Naive thymus-derived CD4-positive, alpha-beta T cell (primary cell): ENCODE measurements at regions not wholly inside any gene's neighbourhood (a gene's known extent, or its start where the extent isn't known, plus 50 kb on each side); places are given as distances from the start of the nearest gene placed in this dataset.

Experiments used
- ATAC-seq: fragments of 150-1000 bp; cut with Tn5 transposase; 2 replicates; pipeline ENCODE4 v1.10.0; 2021; ENCODE audit warnings: mild to moderate bottlenecking, moderate library complexity
- CTCF ChIA-PET: fragments of 350-600 bp; sonication (Branson Sonifier 250); formaldehyde crosslinking; loops from one replicate; lab custom pipeline; 2021; ENCODE audit warnings: antibody characterized with exemption; lab: Charles Lee
- POLR2A ChIA-PET: fragments of 350-600 bp; sonication (Branson Sonifier 250); formaldehyde crosslinking; loops from one replicate; lab custom pipeline; 2021; ENCODE audit warnings: antibody characterized with exemption, inconsistent platforms; lab: Charles Lee
- DNase-seq, 9 donors: peaks; one replicate each; pipeline versions ENCODE4 v3.0.0 to v3.0.0-alpha.2; 2020 to 2022; ENCODE audit warnings: mixed read lengths in 1 of 9
- H3K27ac ChIP-seq: one replicate; pipeline ENCODE4 v1.7.0; 2013; ENCODE audit warnings: mild to moderate bottlenecking, low read depth, low read length, moderate library complexity
- H3K27me3 ChIP-seq, 2 donors: one replicate each; pipeline ENCODE4 v1.7.0; 2013; ENCODE audit warnings: low read length in 2 of 2, mild to moderate bottlenecking in 2 of 2, moderate library complexity in 2 of 2; ENCODE audit not compliant: control insufficient read depth in 2 of 2, insufficient read depth in 2 of 2
- H3K36me3 ChIP-seq, 3 experiments: 1 replicate in 2 of 3; 2 replicates in 1 of 3; pipeline ENCODE4 v1.7.0; 2013; ENCODE audit warnings: low read length in 3 of 3, mild to moderate bottlenecking in 3 of 3, moderate library complexity in 1 of 3; ENCODE audit not compliant: insufficient read depth in 3 of 3, control insufficient read depth in 2 of 3
- H3K4me1 ChIP-seq, 2 donors: one replicate each; pipeline ENCODE4 v1.7.0; 2013; ENCODE audit warnings: low read length in 2 of 2, mild to moderate bottlenecking in 2 of 2, moderate library complexity in 1 of 2; ENCODE audit not compliant: control insufficient read depth in 2 of 2, insufficient read depth in 2 of 2
- H3K4me3 ChIP-seq: 2 replicates; pipeline ENCODE4 v1.7.0; 2013; ENCODE audit warnings: mild to moderate bottlenecking, low read length
- H3K9me3 ChIP-seq, 3 experiments: 1 replicate in 2 of 3; 2 replicates in 1 of 3; pipeline ENCODE4 v1.7.0; 2013; ENCODE audit warnings: low read length in 3 of 3; ENCODE audit not compliant: control insufficient read depth in 2 of 3
- H3K27ac Mint-ChIP-seq, 9 donors: one replicate each; pipeline ENCODE4 v1.8.0; 2020 to 2022; ENCODE audit warnings: mixed read lengths in 9 of 9, mild to moderate bottlenecking in 8 of 9, moderate library complexity in 5 of 9, inconsistent platforms in 2 of 9
- H3K27me3 Mint-ChIP-seq, 5 donors: one replicate each; pipeline ENCODE4 v1.8.0; 2021 to 2022; ENCODE audit warnings: mixed read lengths in 5 of 5, mild to moderate bottlenecking in 1 of 5
- H3K36me3 Mint-ChIP-seq, 5 donors: one replicate each; pipeline ENCODE4 v1.8.0; 2020 to 2022; ENCODE audit warnings: mixed read lengths in 5 of 5, mild to moderate bottlenecking in 3 of 5, inconsistent platforms in 1 of 5
- H3K4me1 Mint-ChIP-seq, 7 donors: one replicate each; pipeline ENCODE4 v1.8.0; 2020 to 2022; ENCODE audit warnings: mixed read lengths in 7 of 7, mild to moderate bottlenecking in 3 of 7, inconsistent platforms in 1 of 7
- H3K4me3 Mint-ChIP-seq, 10 donors: one replicate each; pipeline ENCODE4 v1.8.0; 2020 to 2022; ENCODE audit warnings: mild to moderate bottlenecking in 10 of 10, mixed read lengths in 10 of 10, moderate library complexity in 6 of 10, inconsistent platforms in 2 of 10
- H3K9me3 Mint-ChIP-seq, 11 donors: one replicate each; pipeline ENCODE4 v1.8.0; 2020 to 2022; ENCODE audit warnings: mixed read lengths in 11 of 11, mild to moderate bottlenecking in 4 of 11, inconsistent platforms in 1 of 11, moderate library complexity in 1 of 11
- intact Hi-C, 2 donors: fragments of 100-400 bp; cut with micrococcal nuclease; formaldehyde crosslinking; loops; one replicate each; pipeline ENCODE4 v1.15.1; 2023

DNA sequence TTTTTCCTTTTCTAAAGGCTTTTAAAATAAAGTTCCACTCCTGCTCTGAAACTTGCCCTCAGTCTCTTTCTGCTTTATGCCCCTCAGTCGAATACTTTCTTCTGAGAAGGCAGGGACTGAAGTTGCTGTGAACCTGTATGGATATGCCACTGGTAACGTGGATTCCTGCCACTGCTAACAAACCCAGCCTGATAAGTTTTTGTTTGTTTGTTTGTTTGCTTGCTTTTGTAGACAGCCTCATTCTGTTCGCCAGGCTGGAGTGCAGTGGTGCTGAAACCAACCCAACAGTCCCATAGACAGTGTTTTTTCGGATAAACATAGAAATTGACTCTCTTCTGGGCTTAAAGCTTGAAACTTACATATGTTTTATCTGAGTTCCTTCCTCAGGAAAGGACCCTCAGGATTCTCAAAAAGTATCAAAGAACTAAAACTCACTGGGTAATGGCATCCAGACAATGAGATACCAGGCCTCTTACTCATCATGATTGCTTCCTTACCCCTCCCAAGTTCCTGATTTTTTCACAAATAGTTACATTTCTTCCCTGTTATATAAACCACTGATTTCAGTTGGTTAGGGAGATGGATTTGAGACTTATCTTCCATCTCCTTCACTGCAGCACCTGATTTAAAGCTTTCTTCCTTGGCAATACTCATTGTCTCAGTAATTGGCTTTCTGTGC is 273.6 kb downstream of the SDHAF3 start:
- intact Hi-C loops = no loop called here
- ChIA-PET CTCF (no interaction called here), POLR2A (no interaction called here)
- ATAC-seq = no peak
- H3K36me3 Mint-ChIP-seq = no peaks in the 10 kb centered on the region
- no peak overlapping the region for H3K4me3 ChIP-seq
- H3K27me3 Mint-ChIP-seq = peaks cover 0 to 9% (median 0%) of the 10 kb centered on the region in 5 donors
- no peak overlapping the region for H3K4me3 Mint-ChIP-seq
- no peaks in the 10 kb centered on the region for H3K27me3 ChIP-seq
- no peak overlapping the region for H3K27ac Mint-ChIP-seq
- peaks cover 0 to 3% (median 0%) of the 10 kb centered on the region in 11 donors for H3K9me3 Mint-ChIP-seq
- H3K36me3 ChIP-seq = no peaks in the 10 kb centered on the region
- no peaks in the 10 kb centered on the region for H3K4me1 ChIP-seq
- no peak overlapping the region for H3K27ac ChIP-seq
- DNase-seq = no peak
- no peaks in the 10 kb centered on the region for H3K4me1 Mint-ChIP-seq
- H3K9me3 ChIP-seq = no peaks in the 10 kb centered on the region

DNA sequence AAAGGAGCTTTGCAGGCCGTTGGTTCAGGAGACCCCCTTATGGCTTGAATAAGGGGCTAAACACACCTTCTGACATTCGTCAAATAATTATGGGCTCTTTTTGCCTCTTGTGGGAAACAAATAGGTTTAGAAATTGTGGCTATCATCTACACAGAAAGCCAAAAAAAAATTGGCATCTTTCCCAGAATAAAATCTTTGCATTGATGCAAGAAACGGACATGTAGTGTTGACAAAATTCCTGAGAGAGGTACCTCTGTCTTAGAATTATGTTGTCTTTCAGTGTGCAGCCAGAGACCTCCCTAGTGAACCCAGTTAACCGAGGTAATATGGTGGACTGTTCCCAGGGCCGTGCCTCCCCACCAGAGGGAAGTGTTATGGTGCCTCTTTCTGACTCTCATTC is 283.9 kb downstream of the SDHAF3 start:
- H3K27me3 Mint-ChIP-seq = peaks cover 0 to 32% (median 13%) of the 10 kb centered on the region in 5 donors
- H3K9me3 Mint-ChIP-seq = no peaks in the 10 kb centered on the region
- no peaks in the 10 kb centered on the region for H3K4me1 ChIP-seq
- H3K9me3 ChIP-seq = no peaks in the 10 kb centered on the region
- no peaks in the 10 kb centered on the region for H3K36me3 ChIP-seq
- ChIA-PET CTCF (no interaction called here), POLR2A (no interaction called here)
- no peaks in the 10 kb centered on the region for H3K36me3 Mint-ChIP-seq
- H3K27me3 ChIP-seq = no peaks in the 10 kb centered on the region
- H3K27ac Mint-ChIP-seq = no peak overlapping the region
- H3K4me1 Mint-ChIP-seq = no peaks in the 10 kb centered on the region
- DNase-seq (no peak), ATAC-seq (no peak)
- no peak overlapping the region for H3K4me3 Mint-ChIP-seq
- no peak overlapping the region for H3K4me3 ChIP-seq
- H3K27ac ChIP-seq = no peak overlapping the region
- intact Hi-C loops = no loop called here

GRCh38 chr7:97405835-97406234 is 288.3 kb downstream of the SDHAF3 start:
- CTCF ChIA-PET = no interaction called here
- no peaks in the 10 kb centered on the region for H3K36me3 Mint-ChIP-seq
- POLR2A ChIA-PET = no interaction called here
- H3K9me3 Mint-ChIP-seq = no peaks in the 10 kb centered on the region
- H3K4me1 ChIP-seq = no peaks in the 10 kb centered on the region
- no peaks in the 10 kb centered on the region for H3K27me3 ChIP-seq
- DNase-seq (no peak), ATAC-seq (no peak)
- H3K4me3 ChIP-seq = no peak overlapping the region
- peaks cover 0 to 18% (median 5%) of the 10 kb centered on the region in 5 donors for H3K27me3 Mint-ChIP-seq
- no peak overlapping the region for H3K4me3 Mint-ChIP-seq
- H3K4me1 Mint-ChIP-seq = peaks cover 0 to 2% (median 0%) of the 10 kb centered on the region in 7 donors
- no peaks in the 10 kb centered on the region for H3K36me3 ChIP-seq
- intact Hi-C loops = no loop called here
- no peak overlapping the region for H3K27ac ChIP-seq
- no peak overlapping the region for H3K27ac Mint-ChIP-seq
- H3K9me3 ChIP-seq = no peaks in the 10 kb centered on the region

- no peaks in the 10 kb centered on the region for H3K27me3 ChIP-seq
- ChIA-PET CTCF (no interaction called here), POLR2A (no interaction called here)
- intact Hi-C loops = no loop called here
- no peaks in the 10 kb centered on the region for H3K4me1 ChIP-seq
- peaks cover 0 to 2% (median 0%) of the 10 kb centered on the region in 7 donors for H3K4me1 Mint-ChIP-seq
- H3K4me3 ChIP-seq = no peak overlapping the region
- H3K9me3 ChIP-seq = no peaks in the 10 kb centered on the region
- no peak overlapping the region for H3K4me3 Mint-ChIP-seq
- H3K36me3 ChIP-seq = no peaks in the 10 kb centered on the region
- H3K36me3 Mint-ChIP-seq = no peaks in the 10 kb centered on the region
- H3K27me3 Mint-ChIP-seq = peaks cover 0 to 22% (median 5%) of the 10 kb centered on the region in 5 donors
- H3K27ac Mint-ChIP-seq = no peak overlapping the region
- H3K27ac ChIP-seq = no peak overlapping the region
- peaks cover 0 to 4% (median 0%) of the 10 kb centered on the region in 11 donors for H3K9me3 Mint-ChIP-seq
- DNase-seq = no peak
- ATAC-seq = no peak
Measured at GRCh38 chr7:97407106-97407505, 289.6 kb downstream of the SDHAF3 start.

DNA sequence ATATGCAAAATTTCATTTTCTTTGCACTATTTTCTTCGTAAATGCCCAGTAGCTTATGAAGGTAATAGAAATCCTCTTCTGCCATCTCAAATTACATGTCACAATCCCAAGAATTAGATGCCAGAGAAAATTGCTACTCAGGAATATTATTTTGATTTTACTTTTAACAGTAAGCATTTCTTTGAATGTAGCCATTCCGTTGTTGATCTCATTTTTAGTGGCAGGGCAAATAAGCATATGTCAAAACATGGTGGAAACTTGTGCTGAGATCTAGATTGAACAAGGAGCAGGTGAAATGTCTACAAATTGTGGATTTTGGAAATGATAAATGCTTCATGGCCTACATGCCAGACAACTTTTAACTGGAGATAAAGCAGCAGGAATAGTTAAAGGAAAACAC is 291.8 kb downstream of the SDHAF3 start:
- Histone ChIP-seq H3K27me3 (no peaks in the 10 kb centered on the region), H3K4me3 (no peak overlapping the region), H3K4me1 (no peaks in the 10 kb centered on the region), H3K27ac (no peak overlapping the region), H3K36me3 (no peaks in the 10 kb centered on the region), H3K9me3 (no peaks in the 10 kb centered on the region)
- Mint-ChIP-seq H3K9me3 (peaks cover 0 to 5% (median 0%) of the 10 kb centered on the region in 11 donors), H3K36me3 (no peaks in the 10 kb centered on the region), H3K27ac (no peak overlapping the region), H3K4me3 (no peak overlapping the region), H3K4me1 (peaks cover 0 to 2% (median 0%) of the 10 kb centered on the region in 7 donors), H3K27me3 (peaks cover 0 to 10% (median 0%) of the 10 kb centered on the region in 5 donors)
- intact Hi-C loops = no loop called here
- DNase-seq = no peak
- ATAC-seq = no peak
- ChIA-PET POLR2A (no interaction called here), CTCF (no interaction called here)

GRCh38 chr7:97418312-97418711 is 300.8 kb downstream of the SDHAF3 start:
- H3K4me3 ChIP-seq = no peak overlapping the region
- Mint-ChIP-seq H3K27ac (no peak overlapping the region), H3K4me3 (no peak overlapping the region), H3K27me3 (peaks cover 0 to 6% (median 0%) of the 10 kb centered on the region in 5 donors), H3K36me3 (no peaks in the 10 kb centered on the region), H3K4me1 (no peaks in the 10 kb centered on the region), H3K9me3 (peaks cover 0 to 5% (median under 1%) of the 10 kb centered on the region in 11 donors)
- H3K4me1 ChIP-seq = no peaks in the 10 kb centered on the region
- H3K36me3 ChIP-seq = no peaks in the 10 kb centered on the region
- ChIA-PET CTCF (no interaction called here), POLR2A (no interaction called here)
- DNase-seq = no peak
- H3K27ac ChIP-seq = no peak overlapping the region
- no peaks in the 10 kb centered on the region for H3K9me3 ChIP-seq
- H3K27me3 ChIP-seq = no peaks in the 10 kb centered on the region
- ATAC-seq = no peak
- intact Hi-C loops = no loop called here

- Histone ChIP-seq H3K27ac (no peak overlapping the region), H3K4me1 (no peaks in the 10 kb centered on the region), H3K9me3 (no peaks in the 10 kb centered on the region), H3K4me3 (no peak overlapping the region), H3K27me3 (no peaks in the 10 kb centered on the region), H3K36me3 (no peaks in the 10 kb centered on the region)
- Mint-ChIP-seq H3K36me3 (no peaks in the 10 kb centered on the region), H3K9me3 (peaks cover 0 to 7% (median 2%) of the 10 kb centered on the region in 11 donors), H3K27ac (no peak overlapping the region), H3K27me3 (peaks cover 0 to 6% (median 0%) of the 10 kb centered on the region in 5 donors), H3K4me3 (no peak overlapping the region), H3K4me1 (no peaks in the 10 kb centered on the region)
- DNase-seq (no peak), ATAC-seq (no peak)
- intact Hi-C loops = no loop called here
- CTCF ChIA-PET = no interaction called here
- POLR2A ChIA-PET = no interaction called here
Measured at GRCh38 chr7:97419898-97420297, 302.4 kb downstream of the SDHAF3 start.
